ENCODE measurements at regions not wholly inside any gene's neighbourhood (a gene's known extent, or its start where the extent isn't known, plus 50 kb on each side); places are given as distances from the start of the nearest gene placed in this dataset.

DNA sequence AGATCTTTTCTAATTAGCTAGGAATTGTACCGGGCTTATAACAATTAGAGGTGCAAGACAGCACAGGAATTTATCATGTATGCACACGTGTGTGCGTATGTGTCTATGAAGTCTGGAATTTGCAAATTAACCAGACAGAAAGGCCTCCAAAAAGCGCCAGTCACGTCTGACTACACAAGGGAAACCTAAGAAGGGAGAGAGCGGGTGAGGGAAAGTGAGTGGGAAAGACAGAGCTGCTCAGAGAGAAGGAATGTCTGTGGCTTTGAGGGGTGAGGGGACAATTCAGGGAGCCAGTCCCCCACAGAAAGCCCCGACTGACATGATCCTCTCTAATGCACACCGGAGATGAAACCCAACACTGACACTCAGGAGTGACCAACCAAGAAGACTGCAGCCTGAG lies 197.7 kb upstream of the SH3BP4 start:
- TF ChIP-seq, protein P1, sequence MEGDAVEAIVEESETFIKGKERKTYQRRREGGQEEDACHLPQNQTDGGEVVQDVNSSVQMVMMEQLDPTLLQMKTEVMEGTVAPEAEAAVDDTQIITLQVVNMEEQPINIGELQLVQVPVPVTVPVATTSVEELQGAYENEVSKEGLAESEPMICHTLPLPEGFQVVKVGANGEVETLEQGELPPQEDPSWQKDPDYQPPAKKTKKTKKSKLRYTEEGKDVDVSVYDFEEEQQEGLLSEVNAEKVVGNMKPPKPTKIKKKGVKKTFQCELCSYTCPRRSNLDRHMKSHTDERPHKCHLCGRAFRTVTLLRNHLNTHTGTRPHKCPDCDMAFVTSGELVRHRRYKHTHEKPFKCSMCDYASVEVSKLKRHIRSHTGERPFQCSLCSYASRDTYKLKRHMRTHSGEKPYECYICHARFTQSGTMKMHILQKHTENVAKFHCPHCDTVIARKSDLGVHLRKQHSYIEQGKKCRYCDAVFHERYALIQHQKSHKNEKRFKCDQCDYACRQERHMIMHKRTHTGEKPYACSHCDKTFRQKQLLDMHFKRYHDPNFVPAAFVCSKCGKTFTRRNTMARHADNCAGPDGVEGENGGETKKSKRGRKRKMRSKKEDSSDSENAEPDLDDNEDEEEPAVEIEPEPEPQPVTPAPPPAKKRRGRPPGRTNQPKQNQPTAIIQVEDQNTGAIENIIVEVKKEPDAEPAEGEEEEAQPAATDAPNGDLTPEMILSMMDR (conservative IDR thresholded peaks at IDR 0.05 in 1 of 2, IDR thresholded peaks at IDR 0.05 in 1 of 2; ENCODE audit: low read depth in 1 of 2, low read length in 2 of 2), result no peak
- TF ChIP-seq EZH2 (IDR thresholded peaks at IDR 0.05; ENCODE audit: low read length, missing control alignments), result no peak
